ENCODE measurements at regions not wholly inside any gene's neighbourhood (a gene's known extent, or its start where the extent isn't known, plus 50 kb on each side); places are given as distances from the start of the nearest gene placed in this dataset.

GRCh38 chr4:111267786-111268185, 644.9 kb upstream of the PITX2 start:
- TF ChIP-seq, protein P1, sequence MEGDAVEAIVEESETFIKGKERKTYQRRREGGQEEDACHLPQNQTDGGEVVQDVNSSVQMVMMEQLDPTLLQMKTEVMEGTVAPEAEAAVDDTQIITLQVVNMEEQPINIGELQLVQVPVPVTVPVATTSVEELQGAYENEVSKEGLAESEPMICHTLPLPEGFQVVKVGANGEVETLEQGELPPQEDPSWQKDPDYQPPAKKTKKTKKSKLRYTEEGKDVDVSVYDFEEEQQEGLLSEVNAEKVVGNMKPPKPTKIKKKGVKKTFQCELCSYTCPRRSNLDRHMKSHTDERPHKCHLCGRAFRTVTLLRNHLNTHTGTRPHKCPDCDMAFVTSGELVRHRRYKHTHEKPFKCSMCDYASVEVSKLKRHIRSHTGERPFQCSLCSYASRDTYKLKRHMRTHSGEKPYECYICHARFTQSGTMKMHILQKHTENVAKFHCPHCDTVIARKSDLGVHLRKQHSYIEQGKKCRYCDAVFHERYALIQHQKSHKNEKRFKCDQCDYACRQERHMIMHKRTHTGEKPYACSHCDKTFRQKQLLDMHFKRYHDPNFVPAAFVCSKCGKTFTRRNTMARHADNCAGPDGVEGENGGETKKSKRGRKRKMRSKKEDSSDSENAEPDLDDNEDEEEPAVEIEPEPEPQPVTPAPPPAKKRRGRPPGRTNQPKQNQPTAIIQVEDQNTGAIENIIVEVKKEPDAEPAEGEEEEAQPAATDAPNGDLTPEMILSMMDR (IDR thresholded peaks at IDR 0.05 in 4 of 5, conservative IDR thresholded peaks at IDR 0.05 in 1 of 5) = no peak
- no peak for TF ChIP-seq POLR2A (IDR thresholded peaks at IDR 0.05)
